HG03565 (cell line): ENCODE measurements at regions not wholly inside any gene's neighbourhood (a gene's known extent, or its start where the extent isn't known, plus 50 kb on each side); places are given as distances from the start of the nearest gene placed in this dataset.

ENCODE experiments used
- ATAC-seq: cut with Tn5 transposase; IDR thresholded peaks from one replicate; pipeline ENCODE4 v1.9.1; 2021; ENCODE audit warnings: mild to moderate bottlenecking, moderate library complexity; ENCODE audit not compliant: unreplicated experiment

- ATAC-seq = no peak
These were observed 748.0 kb downstream of the PCDH18 start for GRCh38 chr4:136784326-136784725.

DNA sequence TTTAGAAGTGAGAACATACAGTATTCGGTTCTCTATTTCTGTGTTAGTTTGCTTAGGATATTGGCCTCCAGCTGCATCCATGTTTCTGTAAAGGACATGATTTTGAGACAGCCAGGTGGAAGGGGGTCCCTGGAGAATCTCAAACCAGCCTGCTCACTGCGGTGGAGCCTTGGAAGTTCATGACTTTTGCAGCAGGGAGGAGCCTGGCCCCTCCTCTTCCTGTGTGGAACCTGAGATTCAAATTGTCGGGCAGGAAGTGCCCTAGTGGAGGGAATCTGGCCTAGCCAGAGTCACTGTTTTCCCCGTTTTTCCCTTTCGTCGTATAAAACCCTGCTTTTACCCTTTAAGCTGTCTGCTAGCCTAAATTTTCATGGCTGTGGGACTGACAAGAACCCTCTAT, 762.6 kb downstream of the PCDH18 start:
- no peak for ATAC-seq

GRCh38 chr4:136768925-136769275, 763.4 kb downstream of the PCDH18 start:
- ATAC-seq = no peak

DNA sequence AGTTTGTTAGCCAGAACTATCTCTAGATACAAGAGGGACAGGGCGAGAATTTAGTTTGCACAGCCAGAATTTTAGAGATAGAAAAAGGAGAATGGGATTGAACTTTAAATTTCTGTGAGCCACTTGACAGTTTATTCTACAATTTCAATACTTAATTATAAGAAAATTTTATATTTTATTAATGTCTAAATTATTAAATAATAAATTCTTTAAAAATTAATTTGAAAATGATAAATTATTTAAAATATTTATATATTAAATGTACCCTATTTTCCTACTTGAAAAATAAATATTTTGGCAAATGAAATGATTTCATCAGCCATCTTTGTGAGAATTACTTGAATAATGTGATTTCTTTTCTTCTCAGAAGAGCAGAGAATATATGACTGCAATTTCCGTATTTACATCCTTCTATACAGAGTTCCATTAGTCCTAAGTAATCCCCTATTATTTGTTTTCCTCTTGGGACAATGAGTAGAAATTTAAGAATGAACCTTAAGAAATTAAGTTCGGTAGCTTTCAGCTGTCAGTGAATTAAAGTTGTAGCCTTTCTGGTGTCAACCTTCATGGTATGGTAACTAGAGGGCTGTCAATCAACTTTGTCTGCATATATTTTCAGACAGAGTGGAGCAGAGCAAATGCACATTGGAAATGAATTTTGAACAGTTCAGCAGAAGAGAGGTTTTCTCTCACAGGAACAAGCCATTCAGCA, 763.9 kb downstream of the PCDH18 start:
- no peak for ATAC-seq

GRCh38 chr4:136763919-136764318, 768.4 kb downstream of the PCDH18 start:
- no peak for ATAC-seq

- no peak for ATAC-seq
These were observed 776.8 kb downstream of the PCDH18 start for GRCh38 chr4:136755531-136755916.

GRCh38 chr4:136754810-136755530, 777.3 kb downstream of the PCDH18 start:
- ATAC-seq = no peak

DNA sequence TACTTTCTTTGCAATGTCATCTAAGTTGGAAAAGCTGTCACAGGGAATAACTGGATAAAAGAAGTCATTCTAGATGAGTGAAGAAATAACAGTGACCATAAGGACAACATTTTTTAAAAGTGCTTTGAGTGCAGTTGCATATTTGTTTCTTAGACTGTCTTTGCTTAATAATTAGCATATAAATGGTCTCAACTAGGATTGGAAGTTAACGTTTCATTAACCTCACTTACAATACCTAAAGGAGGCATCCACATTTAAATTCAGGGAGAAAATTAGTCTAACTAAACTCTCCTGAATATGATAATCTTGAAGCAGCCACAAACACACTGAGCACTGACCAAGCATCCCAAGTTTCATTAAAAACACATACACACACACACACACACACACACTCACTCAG, 780.7 kb downstream of the PCDH18 start:
- ATAC-seq = no peak

DNA sequence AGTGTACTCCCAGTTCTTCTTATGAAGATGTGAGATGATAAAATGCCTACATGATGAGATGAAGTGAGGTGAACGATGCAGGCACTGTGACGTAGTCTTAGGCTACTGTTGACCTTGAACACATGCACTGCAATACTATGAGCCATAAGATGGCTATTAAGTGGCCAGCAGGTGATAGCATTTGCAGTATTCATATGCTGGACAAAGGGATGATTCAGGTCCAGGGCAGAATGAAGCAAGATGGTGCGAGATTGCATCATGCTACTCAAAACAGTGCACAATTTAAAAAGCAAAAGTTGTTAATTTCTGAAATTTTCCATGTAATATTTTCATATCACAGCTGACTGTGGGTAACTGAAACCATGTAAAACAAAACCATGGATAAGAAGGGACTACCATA, 781.4 kb downstream of the PCDH18 start:
- ATAC-seq = no peak

DNA sequence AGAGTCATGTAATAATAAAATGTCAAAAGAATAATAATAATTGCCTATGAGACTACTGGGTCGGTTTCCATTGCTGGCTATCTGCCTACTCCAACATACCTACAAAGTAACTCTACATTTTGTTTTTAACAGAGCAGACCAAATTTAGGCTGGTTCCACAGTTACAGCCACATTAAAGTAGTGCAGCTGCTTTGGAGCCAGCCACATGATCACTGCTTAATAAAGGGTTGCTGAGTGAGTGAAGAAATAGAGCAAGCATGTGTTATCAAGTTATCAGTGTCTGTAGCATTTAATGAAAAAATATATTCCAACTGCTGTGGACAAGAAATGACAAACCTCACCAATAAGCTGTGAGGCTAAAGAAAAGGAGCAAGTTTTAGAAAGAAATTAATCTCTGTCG, 782.3 kb downstream of the PCDH18 start:
- ATAC-seq = no peak

GRCh38 chr4:136748773-136749172, 783.5 kb downstream of the PCDH18 start:
- no peak for ATAC-seq

GRCh38 chr4:136748165-136748564, 784.1 kb downstream of the PCDH18 start:
- ATAC-seq = no peak

DNA sequence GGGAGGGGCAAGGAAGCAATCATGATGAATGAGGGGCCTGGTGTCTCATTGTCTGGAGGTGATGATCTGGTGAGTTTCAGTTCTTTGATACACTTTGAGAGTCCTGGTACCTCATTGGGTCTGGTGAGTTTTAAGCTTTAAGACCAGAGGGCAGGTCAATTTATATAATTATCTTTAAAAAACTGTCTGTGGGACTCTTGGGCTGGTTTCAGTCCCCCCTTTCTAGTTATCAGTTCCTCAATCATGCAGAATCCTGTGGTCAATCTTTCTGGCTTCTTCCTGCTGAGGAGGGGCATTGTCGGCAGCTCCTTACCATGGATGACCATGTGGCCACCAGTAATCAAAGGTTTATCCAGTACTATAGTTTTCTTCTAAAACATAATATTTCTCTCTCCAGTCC, 789.1 kb downstream of the PCDH18 start:
- ATAC-seq = no peak

- no peak for ATAC-seq
These were observed 790.0 kb downstream of the PCDH18 start for GRCh38 chr4:136742333-136742732.

DNA sequence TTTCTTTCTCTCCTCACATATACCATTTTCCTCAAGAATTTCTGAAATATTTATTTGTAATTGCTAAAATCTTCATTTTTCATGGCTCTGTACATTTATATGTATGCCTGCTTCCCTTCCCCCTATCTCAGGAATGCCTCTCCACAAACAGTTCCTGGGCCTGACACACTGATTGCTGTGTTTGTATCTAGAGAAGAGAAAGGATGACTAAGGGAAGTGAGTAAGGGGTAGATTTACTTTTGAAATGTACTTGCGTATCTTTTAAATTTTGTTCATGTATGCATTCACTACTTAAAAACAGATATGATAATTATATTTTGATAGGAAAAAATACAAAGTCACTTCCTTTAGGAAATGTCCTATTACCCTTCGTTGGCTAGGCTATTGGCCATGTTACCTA, 790.8 kb downstream of the PCDH18 start:
- ATAC-seq = no peak

- ATAC-seq = no peak
These were observed 792.0 kb downstream of the PCDH18 start for GRCh38 chr4:136740326-136740725.

- ATAC-seq = no peak
These were observed 795.2 kb downstream of the PCDH18 start for GRCh38 chr4:136737066-136737465.

GRCh38 chr4:136731025-136731424, 801.3 kb downstream of the PCDH18 start:
- no peak for ATAC-seq

DNA sequence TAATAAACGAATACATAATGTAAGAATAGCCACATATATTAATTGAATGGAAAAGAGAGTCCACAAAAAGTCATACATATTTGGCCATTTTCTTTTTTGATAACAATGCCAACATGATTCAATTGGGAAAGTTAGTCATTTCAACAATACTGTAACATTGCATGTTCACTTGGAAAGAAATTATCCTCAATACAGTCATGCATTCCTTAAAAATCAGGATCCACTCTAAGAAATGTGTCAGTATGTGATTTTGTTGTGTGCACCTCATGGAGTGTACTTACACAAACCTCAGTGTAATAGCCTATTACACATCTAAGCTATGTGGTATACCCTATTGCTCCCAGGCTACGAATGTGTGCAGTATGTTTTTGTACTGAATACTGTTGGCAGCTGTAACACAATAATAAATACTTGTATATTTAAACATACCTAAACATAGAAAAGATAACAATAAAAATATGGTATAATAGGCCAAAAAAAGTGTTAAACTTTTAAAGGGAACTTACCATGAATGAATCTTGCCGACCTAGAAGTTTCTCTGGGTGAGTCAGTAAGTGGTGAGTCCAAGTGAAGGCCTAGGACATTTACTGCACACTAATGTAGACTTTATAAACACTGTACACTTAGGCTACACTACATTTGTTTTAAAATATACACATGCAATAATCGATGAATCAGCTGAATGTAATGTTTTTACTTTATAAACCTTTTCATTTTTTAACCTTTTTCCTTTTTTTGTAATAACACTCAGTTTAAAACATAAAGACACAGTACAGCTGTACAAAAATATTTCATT, 806.8 kb downstream of the PCDH18 start:
- no peak for ATAC-seq

GRCh38 chr4:136713140-136713539, 819.2 kb downstream of the PCDH18 start:
- ATAC-seq = no peak

GRCh38 chr4:136709897-136710296, 822.4 kb downstream of the PCDH18 start:
- ATAC-seq = no peak

- ATAC-seq = no peak
These were observed 825.4 kb downstream of the PCDH18 start for GRCh38 chr4:136706942-136707341.
